Upper lobe of left lung (tissue), 4 donors: ENCODE measurements at regions not wholly inside any gene's neighbourhood (a gene's known extent, or its start where the extent isn't known, plus 50 kb on each side); places are given as distances from the start of the nearest gene placed in this dataset.

Experiments used
- EP300 ChIP-seq, 4 donors: sonication (generic); formaldehyde crosslinking; IDR thresholded peaks; one replicate each; pipeline ENCODE4 v1.5.1; 2017; ENCODE audit warnings: antibody characterized with exemption in 4 of 4, control low read depth in 2 of 4
- POLR2A ChIP-seq, 4 donors: fragments of 450-650 bp; IDR thresholded peaks; one replicate each; pipeline ENCODE4 v1.5.1; 2016 to 2017; ENCODE audit warnings: antibody characterized with exemption in 4 of 4, mild to moderate bottlenecking in 2 of 4
- POLR2AphosphoS5 ChIP-seq, 2 donors: sonication (generic); formaldehyde crosslinking; IDR thresholded peaks; one replicate each; pipeline ENCODE4 v1.5.1; 2017; ENCODE audit warnings: antibody characterized with exemption in 2 of 2
- TF ChIP-seq, protein P1 (sequence below), 6 experiments: fragments of 450-650 bp in 4 of 6; fragments of 200-600 bp in 2 of 6; sonication (generic) in 2 of 6; IDR thresholded peaks; one replicate each; pipeline ENCODE4 v1.5.1; 2016 to 2019; ENCODE audit warnings: antibody characterized with exemption in 6 of 6

DNA sequence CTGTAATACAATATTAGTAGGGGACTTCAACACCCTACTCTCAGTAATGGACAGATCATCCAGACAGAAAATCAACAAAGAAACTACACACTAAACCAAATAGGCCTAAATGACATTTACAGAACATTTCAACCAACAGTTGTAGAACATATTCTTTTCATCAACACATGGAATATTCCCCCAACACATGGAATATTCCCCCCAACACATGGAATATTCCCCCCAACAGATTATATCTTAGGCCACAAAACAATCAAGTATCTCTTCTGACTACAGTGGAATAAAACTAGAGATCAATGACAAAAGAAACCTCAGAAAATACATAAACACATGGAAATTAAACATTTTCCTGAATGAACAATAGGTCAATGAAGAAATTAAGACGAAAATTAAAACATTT, 187.2 kb upstream of the RBBP8 start:
- TF ChIP-seq, protein P1, sequence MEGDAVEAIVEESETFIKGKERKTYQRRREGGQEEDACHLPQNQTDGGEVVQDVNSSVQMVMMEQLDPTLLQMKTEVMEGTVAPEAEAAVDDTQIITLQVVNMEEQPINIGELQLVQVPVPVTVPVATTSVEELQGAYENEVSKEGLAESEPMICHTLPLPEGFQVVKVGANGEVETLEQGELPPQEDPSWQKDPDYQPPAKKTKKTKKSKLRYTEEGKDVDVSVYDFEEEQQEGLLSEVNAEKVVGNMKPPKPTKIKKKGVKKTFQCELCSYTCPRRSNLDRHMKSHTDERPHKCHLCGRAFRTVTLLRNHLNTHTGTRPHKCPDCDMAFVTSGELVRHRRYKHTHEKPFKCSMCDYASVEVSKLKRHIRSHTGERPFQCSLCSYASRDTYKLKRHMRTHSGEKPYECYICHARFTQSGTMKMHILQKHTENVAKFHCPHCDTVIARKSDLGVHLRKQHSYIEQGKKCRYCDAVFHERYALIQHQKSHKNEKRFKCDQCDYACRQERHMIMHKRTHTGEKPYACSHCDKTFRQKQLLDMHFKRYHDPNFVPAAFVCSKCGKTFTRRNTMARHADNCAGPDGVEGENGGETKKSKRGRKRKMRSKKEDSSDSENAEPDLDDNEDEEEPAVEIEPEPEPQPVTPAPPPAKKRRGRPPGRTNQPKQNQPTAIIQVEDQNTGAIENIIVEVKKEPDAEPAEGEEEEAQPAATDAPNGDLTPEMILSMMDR (IDR thresholded peaks at IDR 0.05), result no peak
- TF ChIP-seq POLR2AphosphoS5 (IDR thresholded peaks at IDR 0.05) (no peak), EP300 (IDR thresholded peaks at IDR 0.05) (no peak), POLR2A (IDR thresholded peaks at IDR 0.05) (no peak)
